SU-DHL-6 (cell line): ENCODE measurements at regions not wholly inside any gene's neighbourhood (a gene's known extent, or its start where the extent isn't known, plus 50 kb on each side); places are given as distances from the start of the nearest gene placed in this dataset.

Experiments used
- H2AFZ ChIP-seq: fragments of 200-600 bp; sonication (generic); 2 replicates; pipeline ENCODE4 v1.6.1; 2014; ENCODE audit warnings: low read depth, mild to moderate bottlenecking, moderate library complexity, mixed read lengths, antibody characterized with exemption, low read length; ENCODE audit not compliant: severe bottlenecking
- H3F3A ChIP-seq: fragments of 200-600 bp; shearing (Covaris generic); 2 replicates; pipeline ENCODE4 v1.6.0; 2016; ENCODE audit warnings: antibody characterized with exemption, mild to moderate bottlenecking; ENCODE audit not compliant: insufficient read depth
- H3K27ac ChIP-seq: fragments of 200-600 bp; sonication (generic); 2 replicates; pipeline ENCODE4 v1.5.1; 2016; ENCODE audit warnings: low read depth, mild to moderate bottlenecking, low read length, moderate library complexity, mixed read lengths
- H3K27me3 ChIP-seq: fragments of 200-600 bp; sonication (generic), shearing (Covaris generic); 2 replicates; pipeline ENCODE4 v1.6.0; 2014; ENCODE audit warnings: mild to moderate bottlenecking, low read length
- H3K36me3 ChIP-seq: fragments of 200-600 bp; sonication (generic); 2 replicates; pipeline ENCODE4 v1.6.1; 2014; ENCODE audit warnings: mild to moderate bottlenecking, low read length, mixed read lengths
- H3K4me2 ChIP-seq: fragments of 300-600, 200-600 bp; shearing (Covaris generic), sonication (generic); 2 replicates; pipeline ENCODE4 v1.6.0; 2014; ENCODE audit warnings: low read length, low read depth, mild to moderate bottlenecking; ENCODE audit not compliant: poor library complexity, severe bottlenecking
- H3K4me3 ChIP-seq: fragments of 200-600 bp; sonication (generic); 2 replicates; pipeline ENCODE4 v1.5.1; 2014; ENCODE audit warnings: antibody characterized with exemption, low read length, mild to moderate bottlenecking, mixed read lengths; ENCODE audit not compliant: insufficient read depth, poor library complexity, severe bottlenecking
- H3K79me2 ChIP-seq: fragments of 200-600 bp; sonication (generic); 2 replicates; pipeline ENCODE4 v1.6.1; 2014; ENCODE audit warnings: mild to moderate bottlenecking, low read length, moderate library complexity; ENCODE audit not compliant: insufficient read depth
- H3K9ac ChIP-seq: fragments of 200-600 bp; sonication (generic); 2 replicates; pipeline ENCODE4 v1.7.0; 2014; ENCODE audit warnings: mild to moderate bottlenecking, low read length
- H3K9me2 ChIP-seq: fragments of 200-600 bp; sonication (generic); replicated peaks from 2 replicates; pipeline ENCODE4 v1.6.1; 2014; ENCODE audit warnings: low read length; ENCODE audit not compliant: insufficient read depth
- H3K9me3 ChIP-seq: fragments of 200-600 bp; sonication (generic); 2 replicates; pipeline ENCODE4 v1.6.1; 2014; ENCODE audit warnings: low read length, mixed read lengths; ENCODE audit not compliant: insufficient read depth
- H4K20me1 ChIP-seq: fragments of 200-600 bp; sonication (generic); 2 replicates; pipeline ENCODE4 v1.6.1; 2014; ENCODE audit warnings: low read depth, mild to moderate bottlenecking, antibody characterized with exemption, low read length, moderate library complexity, mixed read lengths
- CTCF ChIP-seq: fragments of 200-600 bp; sonication (generic); IDR thresholded peaks from one replicate; pipeline ENCODE4 v1.5.1; 2017; ENCODE audit warnings: antibody characterized with exemption, mild to moderate bottlenecking, low read length, moderate library complexity; ENCODE audit not compliant: insufficient read depth, poor library complexity, severe bottlenecking
- EZH2phosphoT487 ChIP-seq: fragments of 200-600 bp; sonication (generic), shearing (Covaris generic); conservative IDR thresholded peaks from 2 replicates; pipeline ENCODE4 v1.6.1; 2018; ENCODE audit warnings: mild to moderate bottlenecking, antibody characterized with exemption, low read length, moderate library complexity, mixed read lengths

GRCh38 chr18:1357724-1358123 lies 453.1 kb downstream of the ADCYAP1 start:
- Histone ChIP-seq H4K20me1 (no peaks in the 10 kb centered on the region), H3K36me3 (no peaks in the 10 kb centered on the region), H3K79me2 (no peaks in the 10 kb centered on the region), H3K27ac (no peak overlapping the region), H2AFZ (no peak overlapping the region), H3K27me3 (no peaks in the 10 kb centered on the region), H3K4me3 (no peak overlapping the region), H3F3A (no peaks in the 10 kb centered on the region), H3K9me2 (no peaks in the 10 kb centered on the region), H3K9ac (no peak overlapping the region), H3K4me2 (no peak overlapping the region), H3K9me3 (no peaks in the 10 kb centered on the region)
- TF ChIP-seq CTCF (no peak), EZH2phosphoT487 (no peak)

- Histone ChIP-seq H3K79me2 (no peaks in the 10 kb centered on the region), H3F3A (no peaks in the 10 kb centered on the region), H3K9me2 (no peaks in the 10 kb centered on the region), H3K4me3 (no peak overlapping the region), H2AFZ (no peak overlapping the region), H3K36me3 (no peaks in the 10 kb centered on the region), H3K9me3 (no peaks in the 10 kb centered on the region), H3K9ac (no peak overlapping the region), H3K27ac (no peak overlapping the region), H3K27me3 (no peaks in the 10 kb centered on the region), H3K4me2 (no peak overlapping the region), H4K20me1 (no peaks in the 10 kb centered on the region)
- TF ChIP-seq EZH2phosphoT487 = no peak
- TF ChIP-seq CTCF = no peak
Measured at GRCh38 chr18:1361936-1362335, 457.3 kb downstream of the ADCYAP1 start.

- H3K9me3 ChIP-seq = no peaks in the 10 kb centered on the region
- H3K9me2 ChIP-seq = no peaks in the 10 kb centered on the region
- H2AFZ ChIP-seq = no peak overlapping the region
- no peak for TF ChIP-seq CTCF
- TF ChIP-seq EZH2phosphoT487 = no peak
- no peaks in the 10 kb centered on the region for H3F3A ChIP-seq
- no peak overlapping the region for H3K9ac ChIP-seq
- H3K4me3 ChIP-seq = no peak overlapping the region
- H3K27ac ChIP-seq = no peak overlapping the region
- H3K27me3 ChIP-seq = no peaks in the 10 kb centered on the region
- no peaks in the 10 kb centered on the region for H3K79me2 ChIP-seq
- H3K36me3 ChIP-seq = no peaks in the 10 kb centered on the region
- H4K20me1 ChIP-seq = no peaks in the 10 kb centered on the region
- no peak overlapping the region for H3K4me2 ChIP-seq
Measured at GRCh38 chr18:1370552-1370951, 465.9 kb downstream of the ADCYAP1 start.
